Prostate gland (tissue), 2 donors: ENCODE measurements at regions not wholly inside any gene's neighbourhood (a gene's known extent, or its start where the extent isn't known, plus 50 kb on each side); places are given as distances from the start of the nearest gene placed in this dataset.

Experiments used
- DNase-seq: peaks from one replicate; pipeline ENCODE4 v3.0.0-alpha.2; 2019; ENCODE audit warnings: low spot score
- H3K27ac ChIP-seq, 2 donors: fragments of 200-600 bp; sonication (generic); 2 replicates each; pipeline ENCODE4 v1.5.1; 2017 to 2019
- H3K27me3 ChIP-seq: fragments of 200-600 bp; sonication (generic); replicated peaks from 2 replicates; pipeline ENCODE4 v1.5.1; 2019; ENCODE audit not compliant: insufficient read depth
- H3K36me3 ChIP-seq, 2 donors: fragments of 200-600 bp; sonication (generic); 1 replicate in 1 of 2; 2 replicates in 1 of 2; pipeline versions ENCODE4 v1.5.1 to v1.8.1; 2017 to 2019
- H3K4me1 ChIP-seq: fragments of 200-600 bp; sonication (generic); replicated peaks from 2 replicates; pipeline ENCODE4 v1.5.1; 2019
- H3K4me3 ChIP-seq, 2 donors: fragments of 200-600 bp; sonication (generic); 2 replicates each; pipeline ENCODE4 v1.5.1; 2017 to 2019
- H3K9me3 ChIP-seq: fragments of 200-600 bp; sonication (generic); 2 replicates; pipeline ENCODE4 v1.5.1; 2017
- CTCF ChIP-seq, 4 experiments: fragments of 200-600 bp in 2 of 4; fragments of 450-650 bp in 2 of 4; sonication (generic) in 2 of 4; IDR thresholded peaks; 1 replicate in 3 of 4; 2 replicates in 1 of 4; pipeline ENCODE4 v1.5.1; 2016 to 2019; ENCODE audit warnings: antibody characterized with exemption in 4 of 4, mild to moderate bottlenecking in 2 of 4, moderate library complexity in 2 of 4
- POLR2A ChIP-seq: fragments of 450-650 bp; IDR thresholded peaks from one replicate; pipeline ENCODE4 v1.6.1; 2016; ENCODE audit warnings: antibody characterized with exemption, mild to moderate bottlenecking
- WGBS: methylation state at CpG from one replicate; pipeline ENCODE4 v1.1.5; 2018; 5-methylcytosine and 5-hydroxymethylcytosine counted together
- intact Hi-C: fragments of 100-400 bp; cut with DNase I; formaldehyde crosslinking; loops from one replicate; pipeline ENCODE4 v1.14.2; 2022

DNA sequence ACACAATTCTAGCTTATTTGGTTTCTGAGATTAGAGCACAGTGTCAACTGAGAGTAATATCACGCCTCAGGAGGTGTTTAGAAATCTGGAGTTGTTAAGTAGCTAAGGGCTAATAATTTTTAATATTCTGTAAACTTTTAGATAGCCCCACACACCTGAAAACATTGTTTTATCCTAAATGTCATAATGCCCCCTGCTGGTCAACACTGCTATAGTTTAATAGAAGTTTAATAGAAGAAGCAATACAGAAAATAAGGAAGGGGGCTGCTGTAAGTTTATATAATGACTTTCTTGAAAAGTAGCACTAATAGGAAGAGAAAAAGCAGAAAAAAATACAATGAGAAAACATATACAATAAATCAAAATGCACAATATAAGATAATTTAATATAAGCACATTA is 516.4 kb upstream of the PCDH11Y start:
- peak; percentile 3 for DNase-seq
- intact Hi-C loops, result no loop called here
- H3K9me3 ChIP-seq, result no peaks in the 10 kb centered on the region

More for the DNA sequence above, 516.4 kb upstream of the PCDH11Y start:
- Histone ChIP-seq H3K36me3 (no peaks in the 10 kb centered on the region), H3K27me3 (no peaks in the 10 kb centered on the region), H3K27ac (no peak overlapping the region), H3K4me1 (no peaks in the 10 kb centered on the region), H3K4me3 (no peak overlapping the region)
- TF ChIP-seq POLR2A (no peak), CTCF (IDR thresholded peaks at IDR 0.05) (peak in 3 of 4 experiments; percentile 39 to 46 (median 42))
- 29% methylated on average over 1 of the region's 1 CpG for WGBS
